Natural killer cell treated with Interleukin-12 subunit alpha and Interleukin-12 subunit beta and Interleukin-15 and Interleukin-18, amount 100 ng/mL, for 72 hours (primary cell): ENCODE measurements at regions not wholly inside any gene's neighbourhood (a gene's known extent, or its start where the extent isn't known, plus 50 kb on each side); places are given as distances from the start of the nearest gene placed in this dataset.
"Not testable (repeated sequence)": the region's sequence is repeated elsewhere in the genome, so short reads cannot be mapped to it uniquely, and the experiment has no call there.

ENCODE experiments used
- ATAC-seq, 2 donors: fragments of 150-1000 bp; cut with Tn5 transposase in 1 of 2; sonication (Bioruptor Pico), chemical (Tn5 transposase) in 1 of 2; 2 replicates each; pipeline ENCODE4 v1.10.0; 2021
- DNase-seq: peaks from one replicate; pipeline ENCODE4 v3.0.0; 2022; ENCODE audit warnings: low spot score
- H3K27ac Mint-ChIP-seq, 2 donors: 1 replicate in 1 of 2; 2 replicates in 1 of 2; pipeline ENCODE4 v1.8.0; 2022; ENCODE audit warnings: mixed read lengths in 2 of 2, mild to moderate bottlenecking in 1 of 2, moderate library complexity in 1 of 2
- H3K27me3 Mint-ChIP-seq, 2 donors: 1 replicate in 1 of 2; 2 replicates in 1 of 2; pipeline ENCODE4 v1.8.0; 2022; ENCODE audit warnings: mixed read lengths in 2 of 2
- H3K36me3 Mint-ChIP-seq: one replicate; pipeline ENCODE4 v1.8.0; 2022; ENCODE audit warnings: mixed read lengths
- H3K4me1 Mint-ChIP-seq, 2 donors: 1 replicate in 1 of 2; 2 replicates in 1 of 2; pipeline ENCODE4 v1.8.0; 2022; ENCODE audit warnings: low read depth in 2 of 2, mixed read lengths in 2 of 2, mild to moderate bottlenecking in 1 of 2
- H3K4me3 Mint-ChIP-seq: one replicate; pipeline ENCODE4 v1.8.0; 2022; ENCODE audit warnings: mixed read lengths
- H3K9me3 Mint-ChIP-seq: 2 replicates; pipeline ENCODE4 v1.8.0; 2022; ENCODE audit warnings: mixed read lengths

- Mint-ChIP-seq H3K27me3 (no peaks in the 10 kb centered on the region), H3K36me3 (no peaks in the 10 kb centered on the region), H3K9me3 (peaks cover 8% of the 10 kb centered on the region), H3K27ac (no peak overlapping the region), H3K4me3 (no peak overlapping the region), H3K4me1 (peaks cover 0 to 4% of the 10 kb centered on the region in 2 donors)
- no peak for ATAC-seq
- no peak for DNase-seq
These were observed 111.6 kb upstream of the BTG1 start for GRCh38 chr12:92257261-92257660.

GRCh38 chr12:92255741-92256140, 110.1 kb upstream of the BTG1 start:
- Mint-ChIP-seq H3K36me3 (no peaks in the 10 kb centered on the region), H3K27ac (no peak overlapping the region), H3K27me3 (no peaks in the 10 kb centered on the region), H3K9me3 (peaks cover 8% of the 10 kb centered on the region), H3K4me3 (no peak overlapping the region), H3K4me1 (peaks cover 0 to 4% of the 10 kb centered on the region in 2 donors)
- no peak for ATAC-seq
- DNase-seq = no peak

- DNase-seq (no peak), ATAC-seq (no peak)
- no peaks in the 10 kb centered on the region for H3K36me3 Mint-ChIP-seq
- peaks cover 0 to 6% of the 10 kb centered on the region in 2 donors for H3K27me3 Mint-ChIP-seq
- H3K27ac Mint-ChIP-seq = no peak overlapping the region
- H3K4me3 Mint-ChIP-seq = no peak overlapping the region
- H3K9me3 Mint-ChIP-seq = peaks cover 5% of the 10 kb centered on the region
- H3K4me1 Mint-ChIP-seq = no peaks in the 10 kb centered on the region
These were observed 107.7 kb upstream of the BTG1 start for GRCh38 chr12:92253301-92253700.

GRCh38 chr12:92248977-92249376, 103.3 kb upstream of the BTG1 start:
- Mint-ChIP-seq H3K4me1 (no peaks in the 10 kb centered on the region), H3K27me3 (peaks cover 0 to 6% of the 10 kb centered on the region in 2 donors), H3K4me3 (no peak overlapping the region), H3K27ac (no peak overlapping the region), H3K9me3 (no peaks in the 10 kb centered on the region), H3K36me3 (no peaks in the 10 kb centered on the region)
- ATAC-seq (no peak), DNase-seq (no peak)

GRCh38 chr12:92244036-92244435, 98.4 kb upstream of the BTG1 start:
- no peak for ATAC-seq

GRCh38 chr12:92242907-92243306, 97.3 kb upstream of the BTG1 start:
- DNase-seq = no peak
- no peak for ATAC-seq
- no peaks in the 10 kb centered on the region for H3K9me3 Mint-ChIP-seq
- H3K36me3 Mint-ChIP-seq = no peaks in the 10 kb centered on the region
- H3K27me3 Mint-ChIP-seq = no peaks in the 10 kb centered on the region
- H3K4me1 Mint-ChIP-seq = no peaks in the 10 kb centered on the region
- no peak overlapping the region for H3K4me3 Mint-ChIP-seq
- H3K27ac Mint-ChIP-seq = no peak overlapping the region

More at GRCh38 chr12:92244036-92244435, 98.4 kb upstream of the BTG1 start:
- no peaks in the 10 kb centered on the region for H3K4me1 Mint-ChIP-seq
- H3K9me3 Mint-ChIP-seq = no peaks in the 10 kb centered on the region
- H3K27me3 Mint-ChIP-seq = no peaks in the 10 kb centered on the region
- DNase-seq = no peak
- no peak overlapping the region for H3K27ac Mint-ChIP-seq
- H3K36me3 Mint-ChIP-seq = no peaks in the 10 kb centered on the region
- H3K4me3 Mint-ChIP-seq = no peak overlapping the region

- Mint-ChIP-seq H3K4me1 (no peaks in the 10 kb centered on the region), H3K36me3 (no peaks in the 10 kb centered on the region), H3K9me3 (no peaks in the 10 kb centered on the region), H3K27me3 (no peaks in the 10 kb centered on the region), H3K27ac (no peak overlapping the region), H3K4me3 (no peak overlapping the region)
- DNase-seq (no peak), ATAC-seq (no peak)
These were observed 92.3 kb upstream of the BTG1 start for GRCh38 chr12:92237762-92238523.

- no peak for DNase-seq
- ATAC-seq = no peak
- Mint-ChIP-seq H3K27ac (no peak overlapping the region), H3K36me3 (no peaks in the 10 kb centered on the region), H3K27me3 (no peaks in the 10 kb centered on the region), H3K4me3 (no peak overlapping the region), H3K9me3 (no peaks in the 10 kb centered on the region), H3K4me1 (no peaks in the 10 kb centered on the region)
These were observed 91.6 kb upstream of the BTG1 start for GRCh38 chr12:92237262-92237661.

- Mint-ChIP-seq H3K27me3 (no peaks in the 10 kb centered on the region), H3K27ac (no peak overlapping the region), H3K9me3 (no peaks in the 10 kb centered on the region), H3K4me1 (no peaks in the 10 kb centered on the region), H3K36me3 (no peaks in the 10 kb centered on the region), H3K4me3 (no peak overlapping the region)
- ATAC-seq (no peak), DNase-seq (no peak)
These were observed 90.2 kb upstream of the BTG1 start for GRCh38 chr12:92235703-92236472.

- ATAC-seq (no peak), DNase-seq (no peak)
- Mint-ChIP-seq H3K27ac (peak overlapping the region in 1 of 2 donors; percentile 21), H3K27me3 (no peaks in the 10 kb centered on the region), H3K36me3 (no peaks in the 10 kb centered on the region), H3K4me3 (no peak overlapping the region), H3K4me1 (no peaks in the 10 kb centered on the region), H3K9me3 (no peaks in the 10 kb centered on the region)
These were observed 88.9 kb upstream of the BTG1 start for GRCh38 chr12:92234533-92234932.

- no peak for ATAC-seq
- Mint-ChIP-seq H3K9me3 (no peaks in the 10 kb centered on the region), H3K4me3 (no peak overlapping the region), H3K36me3 (no peaks in the 10 kb centered on the region), H3K4me1 (no peaks in the 10 kb centered on the region), H3K27ac (no peak overlapping the region), H3K27me3 (no peaks in the 10 kb centered on the region)
- DNase-seq = no peak
These were observed 87.8 kb upstream of the BTG1 start for GRCh38 chr12:92233346-92234015.

- not testable (repeated sequence) for ATAC-seq, H3K9me3 Mint-ChIP-seq, H3K36me3 Mint-ChIP-seq, H3K4me1 Mint-ChIP-seq, H3K4me3 Mint-ChIP-seq, H3K27me3 Mint-ChIP-seq, H3K27ac Mint-ChIP-seq, DNase-seq
These were observed 86.8 kb upstream of the BTG1 start for GRCh38 chr12:92232371-92232932.

GRCh38 chr12:92231945-92232344, 86.3 kb upstream of the BTG1 start:
- not testable (repeated sequence) for H3K4me3 Mint-ChIP-seq, ATAC-seq, H3K4me1 Mint-ChIP-seq, H3K9me3 Mint-ChIP-seq, H3K36me3 Mint-ChIP-seq, DNase-seq, H3K27me3 Mint-ChIP-seq, H3K27ac Mint-ChIP-seq

GRCh38 chr12:92231532-92231931, 85.9 kb upstream of the BTG1 start:
- H3K4me1 Mint-ChIP-seq, DNase-seq, H3K27me3 Mint-ChIP-seq, H3K27ac Mint-ChIP-seq, ATAC-seq, H3K4me3 Mint-ChIP-seq, H3K9me3 Mint-ChIP-seq, H3K36me3 Mint-ChIP-seq: not testable (repeated sequence)
